Mesodermal cell (in vitro differentiated cells): ENCODE measurements at regions not wholly inside any gene's neighbourhood (a gene's known extent, or its start where the extent isn't known, plus 50 kb on each side); places are given as distances from the start of the nearest gene placed in this dataset.

ENCODE experiments used
- H3K27ac ChIP-seq: 2 replicates; pipeline ENCODE4 v1.7.0; 2013; ENCODE audit warnings: mild to moderate bottlenecking, low read depth, low read length, moderate library complexity; ENCODE audit not compliant: severe bottlenecking
- H3K36me3 ChIP-seq: 2 replicates; pipeline ENCODE4 v1.7.1; 2013; ENCODE audit warnings: mild to moderate bottlenecking, low read length, moderate library complexity; ENCODE audit not compliant: control insufficient read depth, insufficient read depth
- H3K4me1 ChIP-seq: one replicate; pipeline ENCODE4 v1.7.1; 2013; ENCODE audit warnings: mild to moderate bottlenecking, low read length; ENCODE audit not compliant: insufficient read depth, control insufficient read depth, poor library complexity, severe bottlenecking
- H3K4me3 ChIP-seq: 2 replicates; pipeline ENCODE4 v1.7.0; 2013; ENCODE audit warnings: low read length, control low read depth, mild to moderate bottlenecking; ENCODE audit not compliant: insufficient read depth, poor library complexity, severe bottlenecking; ENCODE audit errors: extremely low read depth
- H3K9me3 ChIP-seq: 2 replicates; pipeline ENCODE4 v1.7.1; 2013; ENCODE audit warnings: mild to moderate bottlenecking, low read length, moderate library complexity; ENCODE audit not compliant: control insufficient read depth
- WGBS, 2 experiments: methylation state at CpG; one replicate each; pipeline ENCODE4 v1.1.5; 2013; ENCODE audit warnings: missing lambda C conversion rate in 2 of 2; ENCODE audit not compliant: insufficient coverage in 2 of 2; 5-methylcytosine and 5-hydroxymethylcytosine counted together

GRCh38 chr15:45743426-45744235, 108.8 kb downstream of the SQOR start:
- Histone ChIP-seq H3K4me3 (no peak overlapping the region), H3K4me1 (no peaks in the 10 kb centered on the region), H3K9me3 (no peaks in the 10 kb centered on the region), H3K36me3 (no peaks in the 10 kb centered on the region), H3K27ac (no peak overlapping the region)
- WGBS, 2 experiments, result 81 to 83% methylated on average over 12 to 16 of the region's 16 CpGs

- H3K9me3 ChIP-seq, result no peaks in the 10 kb centered on the region
- no peak overlapping the region for H3K27ac ChIP-seq
- H3K36me3 ChIP-seq, result no peaks in the 10 kb centered on the region
- 89% methylated on average over 1 of the region's 4 CpGs; no CpG with 5 or more reads in 1 of the 2 experiments for WGBS, 2 experiments
- no peaks in the 10 kb centered on the region for H3K4me1 ChIP-seq
- no peak overlapping the region for H3K4me3 ChIP-seq
Observed at GRCh38 chr15:45744236-45744589, 109.4 kb downstream of the SQOR start.

DNA sequence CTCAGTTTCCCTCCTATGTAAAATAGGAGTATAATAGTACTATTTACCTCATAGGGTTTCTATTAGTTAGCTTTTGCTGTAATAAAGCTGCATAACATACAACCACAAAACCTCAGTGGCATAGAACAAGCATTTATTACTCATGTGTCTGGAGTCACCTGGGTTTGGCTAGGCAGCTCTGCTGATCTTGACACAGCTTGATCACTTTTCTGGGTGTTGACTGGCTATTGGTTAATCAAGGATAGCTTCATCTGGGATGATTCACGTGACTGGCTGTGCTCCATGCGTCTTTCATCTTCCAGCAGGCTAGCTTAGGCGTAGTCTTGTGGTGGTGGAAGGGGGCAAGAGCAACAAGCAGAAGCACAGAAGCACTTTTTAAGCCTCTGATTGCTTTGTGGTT, 112.6 kb downstream of the SQOR start:
- no peak overlapping the region for H3K4me3 ChIP-seq
- no peaks in the 10 kb centered on the region for H3K36me3 ChIP-seq
- H3K9me3 ChIP-seq, result no peaks in the 10 kb centered on the region
- WGBS, 2 experiments, result 85 to 86% methylated on average over 2 to 3 of the region's 3 CpGs
- no peak overlapping the region for H3K27ac ChIP-seq
- no peaks in the 10 kb centered on the region for H3K4me1 ChIP-seq

DNA sequence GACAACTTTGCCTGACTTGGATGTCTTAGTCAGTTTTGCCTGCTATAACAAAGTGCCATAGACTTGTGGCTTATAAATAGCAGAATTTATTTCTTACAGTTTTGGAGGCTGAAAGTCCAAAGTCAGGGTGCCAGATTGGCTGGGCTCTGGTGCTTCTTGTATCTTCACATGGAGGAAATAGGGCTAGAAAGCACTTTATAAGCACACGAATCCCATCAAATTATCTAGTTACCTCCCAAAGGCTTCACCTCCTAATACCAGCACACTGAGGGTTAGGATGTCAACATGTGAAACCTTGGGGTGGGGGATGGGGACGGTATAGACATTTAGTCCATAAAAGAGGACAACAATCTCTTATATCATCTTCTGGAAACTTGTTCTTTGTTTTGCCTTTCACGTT, 116.8 kb downstream of the SQOR start:
- Histone ChIP-seq H3K4me3 (no peak overlapping the region), H3K27ac (no peak overlapping the region), H3K9me3 (no peaks in the 10 kb centered on the region), H3K4me1 (no peaks in the 10 kb centered on the region), H3K36me3 (no peaks in the 10 kb centered on the region)
- no CpG with 5 or more reads among the region's 3 CpGs for WGBS, 2 experiments

DNA sequence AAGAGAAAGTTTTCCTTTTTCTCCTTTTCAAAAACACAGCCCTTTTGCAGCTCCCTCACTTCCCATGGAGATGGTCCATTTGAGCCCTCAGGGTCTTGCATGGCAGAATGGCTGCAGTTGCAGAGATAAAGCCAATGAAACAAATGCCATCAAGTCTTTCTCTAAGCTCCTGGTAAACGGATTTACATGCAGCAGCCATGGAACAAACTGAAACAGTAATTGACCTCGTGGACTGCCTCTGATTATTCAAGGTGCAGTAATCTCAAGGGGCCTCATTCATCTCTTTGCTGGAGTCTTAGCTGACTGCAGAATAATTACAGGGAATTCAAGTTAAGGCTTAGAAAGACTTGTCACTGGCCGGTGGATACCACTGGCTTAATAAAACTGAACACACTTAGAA, 125.1 kb downstream of the SQOR start:
- WGBS, 2 experiments, result 61 to 63% methylated on average over 2 of the region's 3 CpGs
- no peak overlapping the region for H3K27ac ChIP-seq

GRCh38 chr15:45762726-45763125, 127.9 kb downstream of the SQOR start:
- Histone ChIP-seq H3K4me3 (no peak overlapping the region), H3K9me3 (no peaks in the 10 kb centered on the region), H3K36me3 (no peaks in the 10 kb centered on the region), H3K4me1 (no peaks in the 10 kb centered on the region), H3K27ac (no peak overlapping the region)
- no CpG with 5 or more reads among the region's 1 CpG for WGBS, 2 experiments

More for the DNA sequence above, 125.1 kb downstream of the SQOR start:
- H3K36me3 ChIP-seq, result no peaks in the 10 kb centered on the region
- no peaks in the 10 kb centered on the region for H3K9me3 ChIP-seq
- no peaks in the 10 kb centered on the region for H3K4me1 ChIP-seq
- no peak overlapping the region for H3K4me3 ChIP-seq

GRCh38 chr15:45763170-45763869, 128.5 kb downstream of the SQOR start:
- no peak overlapping the region for H3K4me3 ChIP-seq
- 83 to 87% methylated on average over 3 to 5 of the region's 6 CpGs for WGBS, 2 experiments

GRCh38 chr15:45773149-45773548, 138.3 kb downstream of the SQOR start:
- WGBS, 2 experiments, result no CpG with 5 or more reads among the region's 3 CpGs
- H3K4me3 ChIP-seq, result no peak overlapping the region
- H3K27ac ChIP-seq, result no peak overlapping the region
- no peaks in the 10 kb centered on the region for H3K4me1 ChIP-seq
- no peaks in the 10 kb centered on the region for H3K36me3 ChIP-seq
- no peaks in the 10 kb centered on the region for H3K9me3 ChIP-seq

More at GRCh38 chr15:45763170-45763869, 128.5 kb downstream of the SQOR start:
- Histone ChIP-seq H3K36me3 (no peaks in the 10 kb centered on the region), H3K4me1 (no peaks in the 10 kb centered on the region), H3K27ac (no peak overlapping the region), H3K9me3 (no peaks in the 10 kb centered on the region)

- no peaks in the 10 kb centered on the region for H3K9me3 ChIP-seq
- H3K27ac ChIP-seq, result no peak overlapping the region
- 78% methylated on average over 1 to 3 of the region's 4 CpGs for WGBS, 2 experiments
- H3K4me1 ChIP-seq, result no peaks in the 10 kb centered on the region
- no peaks in the 10 kb centered on the region for H3K36me3 ChIP-seq
- no peak overlapping the region for H3K4me3 ChIP-seq
Observed at GRCh38 chr15:45776772-45777171, 141.9 kb downstream of the SQOR start.

GRCh38 chr15:45777781-45778180, 143.0 kb downstream of the SQOR start:
- Histone ChIP-seq H3K9me3 (no peaks in the 10 kb centered on the region), H3K4me3 (no peak overlapping the region), H3K27ac (no peak overlapping the region), H3K36me3 (no peaks in the 10 kb centered on the region), H3K4me1 (no peaks in the 10 kb centered on the region)
- WGBS, 2 experiments, result 100% methylated on average over 1 of the region's 4 CpGs; no CpG with 5 or more reads in 1 of the 2 experiments

DNA sequence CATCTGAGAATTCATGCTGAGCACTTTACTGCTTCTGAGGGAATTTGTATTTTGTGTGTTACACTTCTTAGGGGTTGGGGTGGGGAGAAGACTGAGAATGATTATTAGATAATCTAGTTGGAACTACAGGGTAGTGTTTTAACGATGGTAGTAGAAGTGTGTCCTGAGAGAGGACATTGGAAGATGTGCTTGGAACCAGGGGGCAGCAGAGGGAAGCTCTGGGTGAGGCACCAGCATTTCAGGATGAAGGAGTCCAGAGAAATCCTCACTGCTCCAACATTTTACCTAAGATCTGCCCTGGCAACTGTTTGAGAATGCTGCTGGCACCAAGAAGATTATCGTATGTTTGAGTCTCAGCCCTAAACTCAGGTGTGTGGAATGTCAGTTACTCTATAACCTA, 145.5 kb downstream of the SQOR start:
- Histone ChIP-seq H3K4me1 (no peaks in the 10 kb centered on the region), H3K4me3 (no peak overlapping the region), H3K36me3 (no peaks in the 10 kb centered on the region), H3K9me3 (no peaks in the 10 kb centered on the region), H3K27ac (no peak overlapping the region)
- 75 to 83% methylated on average over 1 to 2 of the region's 2 CpGs for WGBS, 2 experiments
